ENCODE measurements at regions not wholly inside any gene's neighbourhood (a gene's known extent, or its start where the extent isn't known, plus 50 kb on each side); places are given as distances from the start of the nearest gene placed in this dataset.

DNA sequence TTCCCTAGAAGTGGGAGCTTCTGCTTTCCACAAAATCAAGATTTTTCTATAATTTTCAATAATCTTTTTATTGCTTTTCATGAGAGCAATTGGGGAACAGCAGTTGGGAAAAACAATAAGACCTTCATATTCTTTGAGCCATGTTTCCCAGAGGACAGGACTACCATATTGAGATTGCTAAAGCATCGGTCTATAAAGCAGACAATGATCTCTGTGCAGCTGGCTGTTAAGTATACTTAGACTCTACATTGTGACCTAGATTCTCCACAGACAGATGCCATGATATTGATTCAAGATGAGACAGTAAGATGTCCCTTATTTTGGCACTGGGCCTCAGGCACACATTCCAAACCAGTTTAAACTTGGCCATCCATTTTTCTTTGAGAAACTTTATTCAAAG, 1178.7 kb downstream of the SUCLG1 start:
- no peak for TF ChIP-seq EZH2 (IDR thresholded peaks at IDR 0.05; ENCODE audit: low read length, missing control alignments)
- TF ChIP-seq, protein P1, sequence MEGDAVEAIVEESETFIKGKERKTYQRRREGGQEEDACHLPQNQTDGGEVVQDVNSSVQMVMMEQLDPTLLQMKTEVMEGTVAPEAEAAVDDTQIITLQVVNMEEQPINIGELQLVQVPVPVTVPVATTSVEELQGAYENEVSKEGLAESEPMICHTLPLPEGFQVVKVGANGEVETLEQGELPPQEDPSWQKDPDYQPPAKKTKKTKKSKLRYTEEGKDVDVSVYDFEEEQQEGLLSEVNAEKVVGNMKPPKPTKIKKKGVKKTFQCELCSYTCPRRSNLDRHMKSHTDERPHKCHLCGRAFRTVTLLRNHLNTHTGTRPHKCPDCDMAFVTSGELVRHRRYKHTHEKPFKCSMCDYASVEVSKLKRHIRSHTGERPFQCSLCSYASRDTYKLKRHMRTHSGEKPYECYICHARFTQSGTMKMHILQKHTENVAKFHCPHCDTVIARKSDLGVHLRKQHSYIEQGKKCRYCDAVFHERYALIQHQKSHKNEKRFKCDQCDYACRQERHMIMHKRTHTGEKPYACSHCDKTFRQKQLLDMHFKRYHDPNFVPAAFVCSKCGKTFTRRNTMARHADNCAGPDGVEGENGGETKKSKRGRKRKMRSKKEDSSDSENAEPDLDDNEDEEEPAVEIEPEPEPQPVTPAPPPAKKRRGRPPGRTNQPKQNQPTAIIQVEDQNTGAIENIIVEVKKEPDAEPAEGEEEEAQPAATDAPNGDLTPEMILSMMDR (conservative IDR thresholded peaks at IDR 0.05 in 1 of 2, IDR thresholded peaks at IDR 0.05 in 1 of 2; ENCODE audit: low read depth in 1 of 2, low read length in 2 of 2), result no peak

All from fibroblast of lung (primary cell).